Panc1 (cell line): ENCODE measurements at regions not wholly inside any gene's neighbourhood (a gene's known extent, or its start where the extent isn't known, plus 50 kb on each side); places are given as distances from the start of the nearest gene placed in this dataset.

Experiments
- ATAC-seq: fragments of 200-7000 bp; cut with Tn5 transposase; 2 replicates; pipeline ENCODE4 v1.9.1; 2020; ENCODE audit warnings: mild to moderate bottlenecking, moderate library complexity
- BruUV-seq: library from RNA; stranded (reverse); fragments of 400-500 nt; replicated peaks from 2 replicates; lab custom pipeline; 2021; lab: Mats Ljungman, UMichigan
- CTCF ChIA-PET: fragments of 300-600 bp; sonication (Branson Sonifier 250); formaldehyde crosslinking; loops from one replicate; lab custom pipeline; 2022; ENCODE audit warnings: antibody characterized with exemption; lab: Charles Lee
- POLR2A ChIA-PET: fragments of 300-600 bp; sonication (Branson Sonifier 250); formaldehyde crosslinking; loops from one replicate; lab custom pipeline; 2022; ENCODE audit warnings: antibody characterized with exemption; lab: Charles Lee
- DNase-seq: peaks from one replicate; pipeline ENCODE4 v3.0.0-alpha.2; 2010; ENCODE audit warnings: low read depth, low spot score
- H3K27ac ChIP-seq: 2 replicates; pipeline ENCODE4 v1.5.1; 2011; ENCODE audit warnings: mild to moderate bottlenecking, low read length, inconsistent platforms
- H3K27me3 ChIP-seq: fragments of 200-500 bp; sonication (Bioruptor generic); 2 replicates; pipeline ENCODE4 v1.6.0; 2014; ENCODE audit warnings: low read length, inconsistent platforms; ENCODE audit not compliant: control insufficient read depth, insufficient read depth
- H3K36me3 ChIP-seq: fragments of 200-500 bp; sonication (Bioruptor generic); 2 replicates; pipeline ENCODE4 v1.5.1; 2014; ENCODE audit warnings: inconsistent platforms, mild to moderate bottlenecking, low read length, moderate library complexity; ENCODE audit not compliant: control insufficient read depth, insufficient read depth
- H3K4me1 ChIP-seq: 2 replicates; pipeline ENCODE4 v1.5.1; 2011; ENCODE audit warnings: inconsistent platforms, mild to moderate bottlenecking, low read length, moderate library complexity; ENCODE audit not compliant: control insufficient read depth, insufficient read depth
- H3K4me3 ChIP-seq, 2 experiments: 2 replicates each; pipeline ENCODE4 v1.5.1; 2011 to 2012; ENCODE audit warnings: low read depth in 2 of 2, low read length in 2 of 2, mild to moderate bottlenecking in 2 of 2, inconsistent platforms in 1 of 2, moderate library complexity in 1 of 2
- H3K9me3 ChIP-seq: fragments of 200-500 bp; sonication (Bioruptor generic); 2 replicates; pipeline ENCODE4 v1.5.1; 2014; ENCODE audit warnings: low read depth, mild to moderate bottlenecking, inconsistent platforms, low read length, moderate library complexity; ENCODE audit not compliant: control insufficient read depth, insufficient read depth
- CTCF ChIP-seq: fragments of 450-650 bp; IDR thresholded peaks from 2 replicates; pipeline ENCODE4 v1.5.1; 2017; ENCODE audit warnings: mild to moderate bottlenecking
- POLR2AphosphoS5 ChIP-seq: IDR thresholded peaks from 2 replicates; pipeline ENCODE4 v1.6.1; 2012; ENCODE audit warnings: mild to moderate bottlenecking, low read depth, low read length, moderate library complexity
- REST ChIP-seq, 2 experiments: IDR thresholded peaks; 2 replicates each; pipeline ENCODE4 v1.6.1; 2011 to 2012; ENCODE audit warnings: low read depth in 2 of 2, control low read depth in 1 of 2, low read length in 1 of 2, mild to moderate bottlenecking in 1 of 2, moderate library complexity in 1 of 2; ENCODE audit not compliant: insufficient read depth in 1 of 2
- SIN3A ChIP-seq: IDR thresholded peaks from 2 replicates; pipeline ENCODE4 v1.6.1; 2012; ENCODE audit warnings: low read depth, mild to moderate bottlenecking, low read length, moderate library complexity, borderline replicate concordance; ENCODE audit not compliant: insufficient read depth
- TCF7L2 ChIP-seq: IDR thresholded peaks from 2 replicates; pipeline ENCODE4 v1.6.1; 2011; ENCODE audit warnings: mild to moderate bottlenecking, low read depth, low read length, inconsistent platforms
- in situ Hi-C: cut with HindIII; loops from 2 replicates; pipeline ENCODE4 v1.10.0; 2016; ENCODE audit warnings: low sequenced_read_pairs, low pct_unique_long_range_greater_than_20kb
- intact Hi-C: fragments of 100-400 bp; cut with micrococcal nuclease; formaldehyde crosslinking; loops from one replicate; pipeline ENCODE4 v1.10.0; 2022; ENCODE audit not compliant: unreplicated experiment

- Histone ChIP-seq H3K36me3 (no peaks in the 10 kb centered on the region), H3K4me1 (no peaks in the 10 kb centered on the region), H3K27me3 (no peaks in the 10 kb centered on the region), H3K27ac (no peak overlapping the region), H3K9me3 (no peaks in the 10 kb centered on the region), H3K4me3 (no peak overlapping the region)
- no peak for TF ChIP-seq SIN3A
- TF ChIP-seq CTCF, result no peak
- TF ChIP-seq POLR2AphosphoS5, result no peak
- TF ChIP-seq TCF7L2, result no peak
- TF ChIP-seq REST (IDR thresholded peaks at IDR 0.05; ENCODE audit: insufficient read depth in 1 of 2, low read depth in 2 of 2, low read length in 1 of 2), result no peak
- ChIA-PET CTCF (no interaction called here), POLR2A (no interaction called here)
- DNase-seq (no peak), ATAC-seq (no peak)
- no TSS peak for BruUV-seq
- intact Hi-C loops (no loop called here), in situ Hi-C loops (no loop called here)
These were observed 77.0 kb downstream of the PTPRS start for GRCh38 chr19:5263615-5264014.

- TF ChIP-seq REST (IDR thresholded peaks at IDR 0.05; ENCODE audit: insufficient read depth in 1 of 2, low read depth in 2 of 2, low read length in 1 of 2), result no peak
- no peak for TF ChIP-seq POLR2AphosphoS5
- TF ChIP-seq SIN3A, result no peak
- TF ChIP-seq CTCF, result no peak
- TF ChIP-seq TCF7L2, result no peak
- Histone ChIP-seq H3K27ac (no peak overlapping the region), H3K4me3 (no peak overlapping the region), H3K36me3 (no peaks in the 10 kb centered on the region), H3K9me3 (no peaks in the 10 kb centered on the region), H3K27me3 (no peaks in the 10 kb centered on the region), H3K4me1 (no peaks in the 10 kb centered on the region)
- intact Hi-C loops, result no loop called here
- ATAC-seq (no peak), DNase-seq (no peak)
- no TSS peak for BruUV-seq
- in situ Hi-C loops, result no loop called here
- CTCF ChIA-PET, result no interaction called here
- POLR2A ChIA-PET, result no interaction called here
These were observed 77.9 kb downstream of the PTPRS start for GRCh38 chr19:5262721-5263120.
